ENCODE measurements at regions not wholly inside any gene's neighbourhood (a gene's known extent, or its start where the extent isn't known, plus 50 kb on each side); places are given as distances from the start of the nearest gene placed in this dataset.

GRCh38 chr2:184520441-184520840 lies 77.9 kb upstream of the ZNF804A start:
- no peak for TF ChIP-seq CTCF (IDR thresholded peaks at IDR 0.05)
- no peak for TF ChIP-seq EP300 (IDR thresholded peaks at IDR 0.05)
- no peak for TF ChIP-seq POLR2A (IDR thresholded peaks at IDR 0.05)

All from suprapubic skin (tissue), 3 donors.